Esophagus muscularis mucosa (tissue), 3 donors: ENCODE measurements at regions not wholly inside any gene's neighbourhood (a gene's known extent, or its start where the extent isn't known, plus 50 kb on each side); places are given as distances from the start of the nearest gene placed in this dataset.

Experiments used
- POLR2A ChIP-seq: fragments of 450-650 bp; IDR thresholded peaks from one replicate; pipeline ENCODE4 v1.6.1; 2017; ENCODE audit warnings: antibody characterized with exemption, moderate library complexity, mild to moderate bottlenecking, low read depth
- POLR2AphosphoS5 ChIP-seq, 2 donors: sonication (generic); formaldehyde crosslinking; IDR thresholded peaks; one replicate each; pipeline ENCODE4 v1.6.1; 2017; ENCODE audit warnings: antibody characterized with exemption in 2 of 2
- TF ChIP-seq, protein P1 (sequence below), 3 experiments: fragments of 200-600 bp in 2 of 3; fragments of 450-650 bp in 1 of 3; sonication (generic) in 2 of 3; IDR thresholded peaks; one replicate each; pipeline ENCODE4 v1.5.1; 2017 to 2019; ENCODE audit warnings: antibody characterized with exemption in 3 of 3, mild to moderate bottlenecking in 2 of 3, moderate library complexity in 1 of 3

- TF ChIP-seq POLR2AphosphoS5 (IDR thresholded peaks at IDR 0.05) (no peak), POLR2A (no peak)
- TF ChIP-seq, protein P1, sequence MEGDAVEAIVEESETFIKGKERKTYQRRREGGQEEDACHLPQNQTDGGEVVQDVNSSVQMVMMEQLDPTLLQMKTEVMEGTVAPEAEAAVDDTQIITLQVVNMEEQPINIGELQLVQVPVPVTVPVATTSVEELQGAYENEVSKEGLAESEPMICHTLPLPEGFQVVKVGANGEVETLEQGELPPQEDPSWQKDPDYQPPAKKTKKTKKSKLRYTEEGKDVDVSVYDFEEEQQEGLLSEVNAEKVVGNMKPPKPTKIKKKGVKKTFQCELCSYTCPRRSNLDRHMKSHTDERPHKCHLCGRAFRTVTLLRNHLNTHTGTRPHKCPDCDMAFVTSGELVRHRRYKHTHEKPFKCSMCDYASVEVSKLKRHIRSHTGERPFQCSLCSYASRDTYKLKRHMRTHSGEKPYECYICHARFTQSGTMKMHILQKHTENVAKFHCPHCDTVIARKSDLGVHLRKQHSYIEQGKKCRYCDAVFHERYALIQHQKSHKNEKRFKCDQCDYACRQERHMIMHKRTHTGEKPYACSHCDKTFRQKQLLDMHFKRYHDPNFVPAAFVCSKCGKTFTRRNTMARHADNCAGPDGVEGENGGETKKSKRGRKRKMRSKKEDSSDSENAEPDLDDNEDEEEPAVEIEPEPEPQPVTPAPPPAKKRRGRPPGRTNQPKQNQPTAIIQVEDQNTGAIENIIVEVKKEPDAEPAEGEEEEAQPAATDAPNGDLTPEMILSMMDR (IDR thresholded peaks at IDR 0.05): no peak
Measured at GRCh38 chr12:58539295-58539694, 381.0 kb downstream of the LRIG3 start.
